ENCODE measurements at regions not wholly inside any gene's neighbourhood (a gene's known extent, or its start where the extent isn't known, plus 50 kb on each side); places are given as distances from the start of the nearest gene placed in this dataset.

- Histone ChIP-seq H3K79me2 (ENCODE audit: insufficient read depth, low read length) (no peaks in the 10 kb centered on the region), H3K23ac (ENCODE audit: insufficient read length, low read depth, low read length) (no peak overlapping the region), H2AK5ac (ENCODE audit: insufficient read length, low read length) (no peak overlapping the region), H2BK20ac (ENCODE audit: low read depth, low read length, poor library complexity, severe bottlenecking) (no peak overlapping the region), H3K4me1 (ENCODE audit: insufficient read depth, low read length) (no peaks in the 10 kb centered on the region), H3K27me3 (ENCODE audit: insufficient read depth, low read length) (no peaks in the 10 kb centered on the region), H2BK15ac (ENCODE audit: low read depth, low read length) (no peak overlapping the region), H3K56ac (ENCODE audit: insufficient read length, low read depth, low read length) (no peak overlapping the region), H3K23me2 (ENCODE audit: insufficient read length, low read depth, low read length, poor library complexity, severe bottlenecking) (no peaks in the 10 kb centered on the region), H2BK5ac (ENCODE audit: insufficient read length, low read length) (no peak overlapping the region), H2BK12ac (ENCODE audit: insufficient read length, low read depth, low read length) (no peak overlapping the region), H4K91ac (ENCODE audit: insufficient read length, low read depth, low read length) (no peak overlapping the region), H2AFZ (ENCODE audit: low read length) (no peak overlapping the region), H3K79me1 (ENCODE audit: insufficient read depth, low read depth, low read length, poor library complexity, severe bottlenecking) (no peaks in the 10 kb centered on the region), H3K9ac (ENCODE audit: extremely low read depth, insufficient read length, low read length) (no peak overlapping the region), H3K27ac (ENCODE audit: insufficient read length, low read depth, low read length) (no peak overlapping the region), H3K4ac (ENCODE audit: low read depth, low read length) (no peak overlapping the region), H3K18ac (ENCODE audit: insufficient read length, low read depth, low read length) (no peak overlapping the region), H4K5ac (ENCODE audit: insufficient read length, low read depth, low read length) (no peak overlapping the region), H3K14ac (ENCODE audit: insufficient read depth, low read length) (no peak overlapping the region), H3T11ph (ENCODE audit: low read length) (no peak overlapping the region), H4K20me1 (ENCODE audit: control insufficient read depth, insufficient read depth, insufficient read length) (no peaks in the 10 kb centered on the region), H3K4me2 (ENCODE audit: insufficient read depth, insufficient read length, low read length) (no peak overlapping the region), H4K8ac (replicated peaks; ENCODE audit: insufficient read length, low read depth, low read length) (no peak overlapping the region), H2BK120ac (ENCODE audit: low read depth, low read length, poor library complexity, severe bottlenecking) (no peak overlapping the region), H3K9me3 (ENCODE audit: control insufficient read depth, low read depth, low read length) (no peaks in the 10 kb centered on the region)
- H3K4me3 Mint-ChIP-seq: no peak overlapping the region
- H3K27me3 Mint-ChIP-seq (ENCODE audit: low read depth): peaks cover 1% of the 10 kb centered on the region; the same call in 1 of the 2 replicates
- no peak for DNase-seq
- H3K4me1 Mint-ChIP-seq: 0 out of 4 replicates have a peak, but pooled peaks cover 0 to 3% of the 10 kb centered on the region in 2 experiments
- H3K27ac Mint-ChIP-seq: no peak overlapping the region
- no peak for TF ChIP-seq CTCF (conservative IDR thresholded peaks at IDR 0.05)
- no peaks in the 10 kb centered on the region for H3K36me3 Mint-ChIP-seq (ENCODE audit: insufficient read depth in 1 of 3, low read depth in 3 of 3)
- WGBS (ENCODE audit: extremely low coverage, insufficient read length, low lambda C conversion rate): no CpG with 5 or more reads among the region's 4 CpGs
- no peaks in the 10 kb centered on the region for H3K9me3 Mint-ChIP-seq
Observed at GRCh38 chr3:160108362-160108761, 116.9 kb upstream of the C3orf80 start.
